ENCODE measurements at regions not wholly inside any gene's neighbourhood (a gene's known extent, or its start where the extent isn't known, plus 50 kb on each side); places are given as distances from the start of the nearest gene placed in this dataset.
A peak's percentile ranks its signal among the peaks of the same experiment; 100 is the strongest.

DNA sequence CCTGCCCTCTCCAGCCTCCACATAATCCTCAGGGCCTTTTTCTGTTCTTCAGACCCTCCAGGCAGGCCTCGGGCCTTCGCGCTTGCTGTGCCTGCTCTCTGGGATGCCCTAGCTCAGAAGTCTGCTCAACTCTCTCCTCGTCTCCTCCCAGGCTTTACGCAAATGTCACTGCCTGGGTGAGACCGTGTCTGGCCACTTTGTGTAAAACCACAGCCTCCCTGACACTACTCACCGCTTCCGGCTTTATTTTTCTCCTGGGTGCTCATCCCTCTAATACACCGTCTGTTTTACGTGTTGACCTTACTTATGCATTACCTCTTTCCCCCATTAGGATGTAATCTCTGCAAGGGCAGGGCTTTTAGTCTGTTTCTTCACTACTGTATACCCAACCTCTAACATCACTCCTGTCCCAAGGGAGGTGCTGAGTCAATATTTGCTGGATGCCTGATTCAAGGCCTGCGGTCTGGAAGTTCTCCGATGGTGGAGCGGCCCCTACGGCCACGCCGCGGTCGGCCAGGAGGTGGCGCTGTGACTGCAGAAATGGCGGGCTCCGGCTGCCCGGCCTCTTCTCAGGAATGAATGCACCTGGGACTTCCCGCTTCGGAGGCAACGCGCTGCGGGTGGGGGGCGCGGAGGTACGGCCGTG, 58.2 kb upstream of the THY1 start:
- DNase-seq (ENCODE audit: low spot score): peak; percentile 85
- Histone ChIP-seq H3K27ac (no peak overlapping the region), H3K4me3 (peak overlapping the region; percentile 4)
- TF ChIP-seq CTCF (IDR thresholded peaks at IDR 0.05): peak; percentile 92

- Histone ChIP-seq H3K27ac (no peak overlapping the region), H3K4me3 (no peak overlapping the region)
- DNase-seq (ENCODE audit: low spot score): peak; percentile 65
- TF ChIP-seq CTCF (IDR thresholded peaks at IDR 0.05): no peak
Measured at GRCh38 chr11:119480380-119481020, 57.5 kb upstream of the THY1 start.

GRCh38 chr11:119479685-119480275, 56.8 kb upstream of the THY1 start:
- peak; percentile 35 for DNase-seq (ENCODE audit: low spot score)
- H3K27ac ChIP-seq: no peak overlapping the region
- no peak for TF ChIP-seq CTCF (IDR thresholded peaks at IDR 0.05)

DNA sequence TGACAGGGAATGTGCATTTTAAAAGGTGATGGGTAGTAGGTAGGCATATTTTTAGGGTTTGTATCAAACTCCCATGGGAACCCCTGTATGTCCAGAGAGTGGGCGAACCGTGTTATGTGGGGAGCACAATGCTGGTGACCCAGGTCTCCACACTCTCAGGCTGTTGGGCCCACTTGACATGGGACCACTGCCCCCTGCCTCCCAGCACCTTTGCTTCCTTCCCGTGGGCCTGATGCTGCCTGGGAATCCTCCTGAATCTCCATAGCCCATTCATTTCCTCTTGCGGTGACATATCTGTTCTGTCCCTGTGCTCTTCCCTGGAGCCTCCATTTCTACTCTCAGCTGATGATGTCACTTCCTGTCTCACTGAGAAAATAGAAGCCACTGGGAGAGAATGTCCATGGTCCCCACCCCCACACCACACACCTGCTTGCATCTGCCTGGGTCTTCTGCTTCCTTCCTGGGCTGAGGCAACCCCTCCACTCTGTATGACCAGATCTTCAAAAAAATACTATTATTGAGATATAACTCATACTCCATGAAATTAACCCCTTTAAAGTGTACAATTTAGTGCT, 55.8 kb upstream of the THY1 start:
- Histone ChIP-seq H3K27ac (no peak overlapping the region), H3K4me3 (no peak overlapping the region)
- no peak for DNase-seq (ENCODE audit: low spot score)
- TF ChIP-seq CTCF (IDR thresholded peaks at IDR 0.05): no peak

More at GRCh38 chr11:119479685-119480275, 56.8 kb upstream of the THY1 start:
- no peak overlapping the region for H3K4me3 ChIP-seq

- peak; percentile 65 for DNase-seq (ENCODE audit: low spot score)
- Histone ChIP-seq H3K27ac (no peak overlapping the region), H3K4me3 (no peak overlapping the region)
- no peak for TF ChIP-seq CTCF (IDR thresholded peaks at IDR 0.05)
Measured at GRCh38 chr11:119476666-119477331, 53.8 kb upstream of the THY1 start.

- Histone ChIP-seq H3K27ac (no peak overlapping the region), H3K4me3 (no peak overlapping the region)
- DNase-seq (ENCODE audit: low spot score): no peak
- TF ChIP-seq CTCF (IDR thresholded peaks at IDR 0.05): no peak
Measured at GRCh38 chr11:119476038-119476437, 53.1 kb upstream of the THY1 start.
